ENCODE measurements at regions not wholly inside any gene's neighbourhood (a gene's known extent, or its start where the extent isn't known, plus 50 kb on each side); places are given as distances from the start of the nearest gene placed in this dataset.

- TF ChIP-seq CTCF (IDR thresholded peaks at IDR 0.05), result no peak
These were observed 388.4 kb downstream of the IRS1 start for GRCh38 chr2:226411205-226411604.

- TF ChIP-seq CTCF (IDR thresholded peaks at IDR 0.05), result no peak
These were observed 389.3 kb downstream of the IRS1 start for GRCh38 chr2:226410247-226410835.

- no peak for TF ChIP-seq CTCF (IDR thresholded peaks at IDR 0.05)
These were observed 390.5 kb downstream of the IRS1 start for GRCh38 chr2:226409134-226409533.

- TF ChIP-seq CTCF (IDR thresholded peaks at IDR 0.05), result no peak
These were observed 391.5 kb downstream of the IRS1 start for GRCh38 chr2:226408141-226408540.

- no peak for TF ChIP-seq CTCF (IDR thresholded peaks at IDR 0.05)
These were observed 392.5 kb downstream of the IRS1 start for GRCh38 chr2:226407135-226407534.

- no peak for TF ChIP-seq CTCF (IDR thresholded peaks at IDR 0.05)
These were observed 394.2 kb downstream of the IRS1 start for GRCh38 chr2:226405465-226405864.

GRCh38 chr2:226403369-226403768 is 396.3 kb downstream of the IRS1 start:
- TF ChIP-seq CTCF (IDR thresholded peaks at IDR 0.05), result no peak

- no peak for TF ChIP-seq CTCF (IDR thresholded peaks at IDR 0.05)
These were observed 400.6 kb downstream of the IRS1 start for GRCh38 chr2:226399006-226399405.
